B cell (primary cell): ENCODE measurements at regions not wholly inside any gene's neighbourhood (a gene's known extent, or its start where the extent isn't known, plus 50 kb on each side); places are given as distances from the start of the nearest gene placed in this dataset.

Source experiments
- ATAC-seq: fragments of 200-7000 bp; cut with Tn5 transposase; one replicate; pipeline ENCODE4 v1.10.0; 2021; ENCODE audit warnings: low read depth, mild to moderate bottlenecking, moderate number of reproducible peaks, moderate library complexity
- CTCF ChIA-PET: fragments of 350-600 bp; sonication (Branson Sonifier 250); formaldehyde crosslinking; loops from one replicate; lab custom pipeline; 2021; ENCODE audit warnings: antibody characterized with exemption, inconsistent platforms; lab: Charles Lee
- POLR2A ChIA-PET: fragments of 350-600 bp; sonication (Branson Sonifier 250); formaldehyde crosslinking; loops from one replicate; lab custom pipeline; 2021; ENCODE audit warnings: antibody characterized with exemption; lab: Charles Lee
- DNase-seq: peaks from one replicate; pipeline ENCODE4 v3.0.0; 2013
- H2AFZ ChIP-seq: 2 replicates; pipeline ENCODE4 v1.6.1; 2012; ENCODE audit warnings: mild to moderate bottlenecking, low read depth, low read length; ENCODE audit not compliant: insufficient read depth, poor library complexity, severe bottlenecking
- H3K27ac ChIP-seq, 2 donors: 1 replicate in 1 of 2; 2 replicates in 1 of 2; pipeline ENCODE4 v1.5.1; 2012 to 2013; ENCODE audit warnings: low read length in 2 of 2, mild to moderate bottlenecking in 2 of 2, moderate library complexity in 1 of 2
- H3K27me3 ChIP-seq, 4 experiments: fragments of 200-600 bp in 1 of 4; sonication (generic) in 1 of 4; replicated peaks in 1 of 4; 1 replicate in 2 of 4; 2 replicates in 2 of 4; pipeline versions ENCODE4 v1.6.1 to v1.7.0; 2013 to 2016; ENCODE audit warnings: low read length in 3 of 4, mild to moderate bottlenecking in 2 of 4, mixed read lengths in 1 of 4, moderate library complexity in 1 of 4; ENCODE audit not compliant: insufficient read depth in 4 of 4, control insufficient read depth in 3 of 4; ENCODE audit errors: control extremely low read depth in 1 of 4
- H3K36me3 ChIP-seq, 2 experiments: replicated peaks in 1 of 2; 1 replicate in 1 of 2; 2 replicates in 1 of 2; pipeline versions ENCODE4 v1.6.1 to v1.7.1; 2013; ENCODE audit warnings: low read length in 1 of 2; ENCODE audit not compliant: insufficient read depth in 2 of 2, control insufficient read depth in 1 of 2; ENCODE audit errors: control extremely low read depth in 1 of 2, extremely low read depth in 1 of 2
- H3K4me1 ChIP-seq, 2 donors: fragments of 200-600 bp in 1 of 2; sonication (generic) in 1 of 2; 1 replicate in 1 of 2; 2 replicates in 1 of 2; pipeline versions ENCODE4 v1.5.1 to v1.6.1; 2013 to 2017; ENCODE audit warnings: low read length in 2 of 2; ENCODE audit not compliant: control insufficient read depth in 2 of 2, insufficient read depth in 2 of 2
- H3K4me2 ChIP-seq: replicated peaks from 2 replicates; pipeline ENCODE3; 2012; ENCODE audit warnings: mild to moderate bottlenecking, low read depth, low read length; ENCODE audit not compliant: poor library complexity, severe bottlenecking
- H3K4me3 ChIP-seq, 5 experiments: fragments of 200-600 bp in 1 of 5; sonication (generic) in 1 of 5; 1 replicate in 3 of 5; 2 replicates in 2 of 5; pipeline versions ENCODE4 v1.5.1 to v1.7.0; 2011 to 2016; ENCODE audit warnings: low read length in 4 of 5, mild to moderate bottlenecking in 4 of 5, low read depth in 2 of 5, control low read depth in 1 of 5, moderate library complexity in 1 of 5; ENCODE audit not compliant: insufficient read depth in 1 of 5; ENCODE audit errors: control extremely low read depth in 1 of 5, extremely low read depth in 1 of 5
- H3K79me2 ChIP-seq: fragments of 200-600 bp; sonication (generic); one replicate; pipeline ENCODE4 v1.6.0; 2016; ENCODE audit warnings: low read length; ENCODE audit not compliant: control insufficient read depth, insufficient read depth
- H3K9ac ChIP-seq: fragments of 200-600 bp; sonication (generic); 2 replicates; pipeline ENCODE4 v1.6.1; 2017; ENCODE audit warnings: mild to moderate bottlenecking, low read length, moderate library complexity
- H3K9me3 ChIP-seq, 3 donors: one replicate each; pipeline versions ENCODE4 v1.6.1 to v1.7.1; 2013; ENCODE audit warnings: low read length in 2 of 3; ENCODE audit not compliant: control insufficient read depth in 2 of 3, insufficient read depth in 1 of 3; ENCODE audit errors: control extremely low read depth in 1 of 3
- H4K20me1 ChIP-seq: 2 replicates; pipeline ENCODE4 v1.6.0; 2012; ENCODE audit warnings: mild to moderate bottlenecking, low read length; ENCODE audit not compliant: insufficient read depth, control insufficient read depth, poor library complexity, severe bottlenecking
- H3K27ac Mint-ChIP-seq: one replicate; pipeline ENCODE4 v1.8.0; 2021; ENCODE audit warnings: mixed read lengths
- H3K27me3 Mint-ChIP-seq: one replicate; pipeline ENCODE4 v1.8.0; 2021; ENCODE audit warnings: mixed read lengths
- H3K4me1 Mint-ChIP-seq: one replicate; pipeline ENCODE4 v1.8.0; 2021; ENCODE audit warnings: mixed read lengths
- H3K4me3 Mint-ChIP-seq: one replicate; pipeline ENCODE4 v1.8.0; 2021; ENCODE audit warnings: mixed read lengths
- H3K9me3 Mint-ChIP-seq: one replicate; pipeline ENCODE4 v1.8.0; 2022; ENCODE audit warnings: mixed read lengths; ENCODE audit not compliant: insufficient read depth
- CTCF ChIP-seq: fragments of 200-600 bp; IDR thresholded peaks from one replicate; pipeline ENCODE4 v1.8.0; 2022; ENCODE audit warnings: antibody characterized with exemption, mild to moderate bottlenecking
- EZH2 ChIP-seq: IDR thresholded peaks from 2 replicates; pipeline ENCODE4 v1.6.1; 2012; ENCODE audit warnings: borderline replicate concordance, low read depth, mild to moderate bottlenecking, moderate library complexity, low read length; ENCODE audit not compliant: insufficient read depth, poor library complexity, severe bottlenecking
- WGBS: methylation state at CpG from one replicate; pipeline ENCODE4 v1.1.5; 2013; ENCODE audit warnings: missing lambda C conversion rate; ENCODE audit not compliant: insufficient coverage; 5-methylcytosine and 5-hydroxymethylcytosine counted together
- intact Hi-C: fragments of 100-400 bp; cut with micrococcal nuclease; formaldehyde crosslinking; loops from one replicate; pipeline ENCODE4 v1.10.0; 2022

- H3K4me1 ChIP-seq, result no peaks in the 10 kb centered on the region
- Mint-ChIP-seq H3K4me1 (no peaks in the 10 kb centered on the region), H3K27ac (no peak overlapping the region), H3K4me3 (no peak overlapping the region), H3K9me3 (no peaks in the 10 kb centered on the region), H3K27me3 (no peaks in the 10 kb centered on the region)
- H3K27ac ChIP-seq, result no peak overlapping the region
- H3K27me3 ChIP-seq, result no peaks in the 10 kb centered on the region
- H3K9ac ChIP-seq, result no peak overlapping the region
- ChIA-PET POLR2A (no interaction called here), CTCF (no interaction called here)
- intact Hi-C loops, result no loop called here
- H3K36me3 ChIP-seq, result no peaks in the 10 kb centered on the region
- no peaks in the 10 kb centered on the region for H4K20me1 ChIP-seq
- no peak overlapping the region for H3K4me3 ChIP-seq
- H3K79me2 ChIP-seq, result no peaks in the 10 kb centered on the region
- no peaks in the 10 kb centered on the region for H3K9me3 ChIP-seq
- no peak overlapping the region for H3K4me2 ChIP-seq
- TF ChIP-seq EZH2, result no peak
- TF ChIP-seq CTCF, result no peak
- H2AFZ ChIP-seq, result no peak overlapping the region
- ATAC-seq, result no peak
- no peak for DNase-seq
Observed at GRCh38 chr7:11960621-11961020, 128.6 kb upstream of the THSD7A start.

GRCh38 chr7:11969643-11970042 lies 137.6 kb upstream of the THSD7A start:
- POLR2A ChIA-PET, result no interaction called here
- WGBS, result no CpG with 5 or more reads among the region's 1 CpG

More at GRCh38 chr7:11969643-11970042, 137.6 kb upstream of the THSD7A start:
- no peaks in the 10 kb centered on the region for H3K4me1 ChIP-seq
- H3K79me2 ChIP-seq, result no peaks in the 10 kb centered on the region
- CTCF ChIA-PET, result no interaction called here
- no peak overlapping the region for H3K4me2 ChIP-seq
- H3K36me3 ChIP-seq, result no peaks in the 10 kb centered on the region
- no peak overlapping the region for H3K9ac ChIP-seq
- no peaks in the 10 kb centered on the region for H3K27me3 Mint-ChIP-seq
- H3K4me3 ChIP-seq, result no peak overlapping the region
- H3K9me3 ChIP-seq, result no peaks in the 10 kb centered on the region
- H2AFZ ChIP-seq, result no peak overlapping the region
- H4K20me1 ChIP-seq, result no peaks in the 10 kb centered on the region
- ATAC-seq (no peak), DNase-seq (no peak)
- no peaks in the 10 kb centered on the region for H3K4me1 Mint-ChIP-seq
- H3K9me3 Mint-ChIP-seq, result peaks cover 6% of the 10 kb centered on the region
- no peak overlapping the region for H3K27ac ChIP-seq
- intact Hi-C loops, result no loop called here
- TF ChIP-seq CTCF (no peak), EZH2 (no peak)
- no peaks in the 10 kb centered on the region for H3K27me3 ChIP-seq
- H3K4me3 Mint-ChIP-seq, result no peak overlapping the region
- H3K27ac Mint-ChIP-seq, result no peak overlapping the region
